Astrocyte of the cerebellum (primary cell): ENCODE measurements at regions not wholly inside any gene's neighbourhood (a gene's known extent, or its start where the extent isn't known, plus 50 kb on each side); places are given as distances from the start of the nearest gene placed in this dataset.

ENCODE experiments used
- DNase-seq: peaks from one replicate; pipeline ENCODE4 v3.0.0-alpha.2; 2011; ENCODE audit warnings: low read depth
- H3K4me3 ChIP-seq: 2 replicates; pipeline ENCODE4 v1.5.1; 2011; ENCODE audit warnings: mild to moderate bottlenecking, low read depth, low read length, moderate library complexity
- in situ Hi-C: cut with HindIII; loops from 2 replicates; pipeline ENCODE4 v1.10.0; 2017; ENCODE audit warnings: low sequenced_read_pairs
- TF ChIP-seq, protein P1 (sequence below): IDR thresholded peaks from 2 replicates; pipeline ENCODE4 v1.5.1; 2012; ENCODE audit warnings: low read length, low read depth, moderate library complexity, mild to moderate bottlenecking; ENCODE audit errors: missing control alignments

DNA sequence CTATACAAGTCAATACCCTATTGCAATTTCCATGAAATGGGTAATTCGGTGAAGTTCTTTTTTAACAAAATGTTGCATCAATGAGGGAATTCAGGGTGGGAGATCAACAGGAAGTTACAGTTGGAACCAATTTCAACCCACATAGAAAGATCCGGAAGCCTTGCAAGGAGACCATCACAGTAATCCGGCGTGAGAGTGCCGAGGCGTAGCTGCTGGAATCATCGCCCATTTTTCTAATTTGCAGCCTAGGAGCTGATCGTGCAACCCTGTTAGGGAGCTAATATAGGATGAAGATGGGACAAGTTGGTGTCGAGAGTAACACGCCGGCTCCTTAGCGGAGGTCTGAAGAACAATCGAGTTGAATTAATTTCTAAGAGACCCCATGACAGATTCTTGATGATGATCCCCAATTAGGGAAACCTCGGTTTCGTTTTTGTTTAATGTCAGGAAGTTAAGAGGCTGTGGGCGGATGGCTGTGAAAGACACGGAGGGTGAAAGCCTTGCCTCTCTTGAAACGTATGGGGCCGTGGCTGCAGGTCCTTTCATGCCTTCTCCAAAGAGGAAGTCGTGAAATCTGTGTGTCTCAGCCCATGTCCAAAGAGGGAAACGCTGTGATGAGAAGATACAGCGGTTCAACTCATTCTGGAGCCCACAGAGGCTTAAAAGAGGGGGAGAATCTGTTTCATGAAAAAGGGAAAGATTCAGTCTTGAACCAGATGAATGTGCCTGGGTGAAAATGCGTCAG, 51.2 kb upstream of the CARD11 start:
- no peak for DNase-seq
- in situ Hi-C loops, result no loop called here
- H3K4me3 ChIP-seq, result no peak overlapping the region
- TF ChIP-seq, protein P1, sequence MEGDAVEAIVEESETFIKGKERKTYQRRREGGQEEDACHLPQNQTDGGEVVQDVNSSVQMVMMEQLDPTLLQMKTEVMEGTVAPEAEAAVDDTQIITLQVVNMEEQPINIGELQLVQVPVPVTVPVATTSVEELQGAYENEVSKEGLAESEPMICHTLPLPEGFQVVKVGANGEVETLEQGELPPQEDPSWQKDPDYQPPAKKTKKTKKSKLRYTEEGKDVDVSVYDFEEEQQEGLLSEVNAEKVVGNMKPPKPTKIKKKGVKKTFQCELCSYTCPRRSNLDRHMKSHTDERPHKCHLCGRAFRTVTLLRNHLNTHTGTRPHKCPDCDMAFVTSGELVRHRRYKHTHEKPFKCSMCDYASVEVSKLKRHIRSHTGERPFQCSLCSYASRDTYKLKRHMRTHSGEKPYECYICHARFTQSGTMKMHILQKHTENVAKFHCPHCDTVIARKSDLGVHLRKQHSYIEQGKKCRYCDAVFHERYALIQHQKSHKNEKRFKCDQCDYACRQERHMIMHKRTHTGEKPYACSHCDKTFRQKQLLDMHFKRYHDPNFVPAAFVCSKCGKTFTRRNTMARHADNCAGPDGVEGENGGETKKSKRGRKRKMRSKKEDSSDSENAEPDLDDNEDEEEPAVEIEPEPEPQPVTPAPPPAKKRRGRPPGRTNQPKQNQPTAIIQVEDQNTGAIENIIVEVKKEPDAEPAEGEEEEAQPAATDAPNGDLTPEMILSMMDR, result no peak

DNA sequence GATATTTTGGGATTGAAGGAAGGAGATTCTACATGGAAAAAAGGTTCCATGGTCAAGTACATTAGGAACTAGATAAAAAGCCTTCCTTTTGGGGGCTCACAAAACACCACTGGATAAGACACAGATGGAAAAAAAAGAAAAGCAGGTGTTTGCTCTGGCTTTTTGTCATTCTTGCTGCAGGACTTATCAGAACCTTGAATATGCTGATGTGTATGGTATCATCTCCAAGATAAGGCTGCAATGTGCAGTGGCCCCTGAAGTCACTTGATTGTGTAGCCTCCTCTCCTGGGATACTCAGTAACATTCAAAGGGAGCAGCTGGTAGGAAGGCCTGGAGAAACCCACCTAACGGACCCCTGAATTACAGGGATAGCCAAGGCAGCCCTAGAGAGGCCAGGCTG, 54.1 kb upstream of the CARD11 start:
- in situ Hi-C loops, result no loop called here
- TF ChIP-seq, protein P1, result no peak
- no peak overlapping the region for H3K4me3 ChIP-seq
- DNase-seq, result no peak

DNA sequence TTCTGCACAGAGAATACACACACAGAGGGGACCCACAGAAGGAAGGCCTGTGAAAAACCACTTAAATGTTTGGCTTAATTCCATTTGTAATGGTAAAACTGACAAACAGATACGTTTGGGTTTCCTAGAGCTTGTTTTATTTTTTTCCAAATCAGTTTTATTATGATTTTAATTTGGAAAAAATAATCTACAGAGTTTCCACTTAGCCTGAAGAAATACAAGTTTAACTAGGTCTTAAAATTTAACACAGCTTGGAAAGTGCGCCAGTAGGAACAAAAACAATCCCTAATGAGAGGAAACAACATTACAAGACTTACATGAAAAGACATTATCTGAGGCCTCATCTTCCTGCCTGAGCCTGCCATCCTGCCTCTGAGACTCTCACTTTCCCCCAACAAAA, 58.5 kb upstream of the CARD11 start:
- no peak overlapping the region for H3K4me3 ChIP-seq
- DNase-seq, result no peak
- TF ChIP-seq, protein P1, result no peak
- in situ Hi-C loops, result no loop called here

DNA sequence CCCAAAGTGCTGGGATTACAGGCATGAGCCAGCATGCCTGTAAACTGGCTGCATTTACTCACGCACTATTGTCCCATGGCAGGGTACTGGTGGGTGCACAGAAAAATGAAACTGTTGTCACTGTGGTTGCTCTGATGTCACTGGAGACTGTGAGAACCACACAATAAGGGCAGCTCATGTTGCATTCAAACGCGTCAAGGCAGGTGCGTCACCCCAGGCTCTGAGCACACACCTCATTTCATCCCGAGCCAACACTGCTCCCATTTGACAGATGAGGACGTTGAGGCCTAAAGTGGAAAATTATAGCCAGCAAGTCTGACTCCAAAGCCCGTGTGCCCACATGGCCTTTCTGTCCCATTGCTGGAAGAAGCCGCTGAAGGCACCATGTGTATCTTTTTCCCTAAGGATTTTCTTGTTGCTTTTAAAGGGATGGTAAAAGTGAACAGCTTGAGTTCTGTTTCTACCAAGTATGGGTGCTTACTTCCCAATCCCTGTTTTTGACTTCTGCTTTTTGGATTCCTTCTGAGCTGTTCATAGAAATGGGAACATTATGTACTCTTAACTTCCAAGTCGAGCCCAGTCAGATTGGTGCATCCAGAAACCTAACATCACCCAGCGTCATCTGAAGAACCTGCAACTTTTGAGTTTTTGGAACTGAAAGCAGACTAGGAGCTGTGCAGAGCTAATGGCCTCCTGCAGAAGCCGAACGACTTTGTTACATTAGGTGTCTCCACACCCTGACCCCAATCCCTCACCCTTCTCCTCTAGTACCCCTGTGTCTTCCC, 60.1 kb upstream of the CARD11 start:
- in situ Hi-C loops, result no loop called here
- no peak overlapping the region for H3K4me3 ChIP-seq
- TF ChIP-seq, protein P1, result no peak
- DNase-seq, result no peak

DNA sequence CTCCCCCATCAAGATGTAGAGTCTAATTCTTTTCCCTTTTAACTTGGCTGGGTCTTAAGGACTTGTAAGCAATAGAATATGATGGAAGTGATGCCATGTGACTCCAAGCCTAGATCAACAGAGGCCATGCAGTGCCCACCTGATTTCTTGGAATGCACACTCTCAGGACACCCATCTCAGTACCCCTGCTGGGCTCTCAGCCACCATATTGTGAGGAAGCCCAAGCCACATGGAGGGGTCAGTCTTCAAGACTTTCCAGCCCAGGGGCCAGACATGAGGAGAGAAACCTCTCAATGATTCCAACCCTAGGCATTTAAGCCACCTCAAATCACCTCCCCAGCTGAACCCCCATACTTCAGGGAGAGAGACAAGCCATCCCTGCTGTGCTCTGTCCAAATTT, 62.2 kb upstream of the CARD11 start:
- H3K4me3 ChIP-seq, result no peak overlapping the region
- TF ChIP-seq, protein P1, result no peak
- in situ Hi-C loops, result no loop called here
- DNase-seq, result no peak

DNA sequence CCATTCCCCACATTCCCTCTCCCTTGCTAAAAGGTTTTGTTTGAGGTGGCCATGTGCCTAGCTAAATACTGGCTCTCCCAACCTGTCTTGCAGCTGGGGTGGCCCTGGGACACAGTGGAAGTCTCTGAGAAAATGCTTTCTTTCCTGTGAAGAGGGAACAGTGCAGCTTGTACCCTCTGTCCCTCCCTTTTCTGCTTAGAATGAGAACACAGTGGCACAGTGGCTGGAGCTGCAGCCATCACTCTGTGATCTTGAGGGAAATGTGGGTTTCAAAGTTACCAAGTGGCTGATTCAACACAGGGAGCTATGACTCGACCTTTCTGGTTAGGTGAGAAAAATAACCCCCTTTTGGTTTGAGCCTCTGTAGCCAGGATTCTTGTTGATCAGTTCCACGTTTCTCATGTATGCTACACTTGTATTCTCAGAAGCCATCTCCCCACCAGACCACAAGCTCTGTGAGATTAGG, 62.7 kb upstream of the CARD11 start:
- no peak overlapping the region for H3K4me3 ChIP-seq
- in situ Hi-C loops, result no loop called here
- TF ChIP-seq, protein P1, result no peak
- no peak for DNase-seq
